PC-3 (cell line): ENCODE measurements at regions not wholly inside any gene's neighbourhood (a gene's known extent, or its start where the extent isn't known, plus 50 kb on each side); places are given as distances from the start of the nearest gene placed in this dataset.
"Not testable (repeated sequence)": the region's sequence is repeated elsewhere in the genome, so short reads cannot be mapped to it uniquely, and the experiment has no call there.

Experiments
- ATAC-seq: fragments of 200-7000 bp; cut with Tn5 transposase; 2 replicates; pipeline ENCODE4 v1.9.1; 2020; ENCODE audit warnings: mild to moderate bottlenecking, moderate library complexity
- BruUV-seq: library from RNA; stranded (reverse); fragments of 400-500 nt; replicated peaks from 2 replicates; lab custom pipeline; 2021; lab: Mats Ljungman, UMichigan
- CTCF ChIA-PET: fragments of 300-600 bp; sonication (Branson Sonifier 250); formaldehyde crosslinking; loops from one replicate; lab custom pipeline; 2022; ENCODE audit warnings: antibody characterized with exemption; lab: Charles Lee
- POLR2A ChIA-PET: fragments of 300-600 bp; sonication (Branson Sonifier 250); formaldehyde crosslinking; loops from one replicate; lab custom pipeline; 2022; ENCODE audit warnings: antibody characterized with exemption; ENCODE audit not compliant: unreplicated experiment; lab: Charles Lee
- DNase-seq: peaks from one replicate; pipeline ENCODE4 v3.0.0-alpha.2; 2015
- H2AFZ ChIP-seq: fragments of 300-600 bp; sonication (generic); 2 replicates; pipeline ENCODE4 v1.6.0; 2016; ENCODE audit warnings: antibody characterized with exemption, low read length
- H3F3A ChIP-seq: fragments of 300-600 bp; sonication (generic); one replicate; pipeline ENCODE4 v1.6.0; 2017; ENCODE audit warnings: antibody characterized with exemption, low read length, control low read depth, mild to moderate bottlenecking; ENCODE audit not compliant: unreplicated experiment
- H3K27ac ChIP-seq: fragments of 300-600 bp; sonication (generic); 2 replicates; pipeline ENCODE4 v1.5.1; 2016; ENCODE audit warnings: mild to moderate bottlenecking, low read length
- H3K27me3 ChIP-seq: fragments of 300-600 bp; sonication (generic); 2 replicates; pipeline ENCODE4 v1.6.1; 2016; ENCODE audit warnings: low read length, mixed read lengths
- H3K36me3 ChIP-seq: fragments of 300-600 bp; sonication (generic); 2 replicates; pipeline ENCODE4 v1.6.1; 2016; ENCODE audit warnings: low read depth, mixed run types, low read length, mixed read lengths
- H3K4me1 ChIP-seq: fragments of 300-600 bp; sonication (generic); 2 replicates; pipeline ENCODE4 v1.5.1; 2016; ENCODE audit warnings: low read length; ENCODE audit not compliant: insufficient read depth
- H3K4me2 ChIP-seq: fragments of 300-600 bp; sonication (generic); 2 replicates; pipeline ENCODE4 v1.6.0; 2016; ENCODE audit warnings: low read length
- H3K4me3 ChIP-seq: fragments of 300-600 bp; sonication (generic); 2 replicates; pipeline ENCODE4 v1.5.1; 2016; ENCODE audit warnings: mild to moderate bottlenecking, low read length, mixed read lengths
- H3K79me2 ChIP-seq: fragments of 300-600 bp; sonication (generic); 2 replicates; pipeline ENCODE4 v1.6.1; 2017; ENCODE audit warnings: low read length, mixed read lengths
- H3K9ac ChIP-seq: fragments of 300-600 bp; sonication (generic); 2 replicates; pipeline ENCODE4 v1.6.0; 2016; ENCODE audit warnings: mild to moderate bottlenecking, low read length
- H3K9me2 ChIP-seq: fragments of 300-600 bp; sonication (generic); replicated peaks from 2 replicates; pipeline ENCODE4 v1.6.1; 2016; ENCODE audit warnings: mixed run types, low read length, mixed read lengths
- H3K9me3 ChIP-seq: fragments of 300-600 bp; sonication (generic); 2 replicates; pipeline ENCODE4 v1.6.1; 2016; ENCODE audit warnings: low read length, mixed read lengths
- H4K20me1 ChIP-seq: fragments of 300-600 bp; sonication (generic); 2 replicates; pipeline ENCODE4 v1.6.1; 2016; ENCODE audit warnings: low read length, mixed read lengths
- EZH2 ChIP-seq: fragments of 300-600 bp; sonication (generic); IDR thresholded peaks from one replicate; pipeline ENCODE4 v1.6.1; 2017; ENCODE audit warnings: antibody characterized with exemption, mild to moderate bottlenecking, low read length; ENCODE audit not compliant: unreplicated experiment
- EZH2phosphoT487 ChIP-seq: fragments of 300-600 bp; sonication (generic); IDR thresholded peaks from 2 replicates; pipeline ENCODE4 v1.6.1; 2018; ENCODE audit warnings: mild to moderate bottlenecking, antibody characterized with exemption, low read length, borderline replicate concordance
- intact Hi-C: fragments of 100-400 bp; cut with micrococcal nuclease; formaldehyde crosslinking; loops from 2 replicates; pipeline ENCODE4 v1.9.0; 2023
- TF ChIP-seq, protein P1 (sequence below): fragments of 300-600 bp; sonication (generic); conservative IDR thresholded peaks from 2 replicates; pipeline ENCODE4 v1.5.1; 2017; ENCODE audit warnings: antibody characterized with exemption, low read depth, mild to moderate bottlenecking, low read length

- intact Hi-C loops: no loop called here
- POLR2A ChIA-PET: no interaction called here
- no peak for ATAC-seq
Observed at GRCh38 chr6:155861821-155862220, 406.2 kb upstream of the NOX3 start.

DNA sequence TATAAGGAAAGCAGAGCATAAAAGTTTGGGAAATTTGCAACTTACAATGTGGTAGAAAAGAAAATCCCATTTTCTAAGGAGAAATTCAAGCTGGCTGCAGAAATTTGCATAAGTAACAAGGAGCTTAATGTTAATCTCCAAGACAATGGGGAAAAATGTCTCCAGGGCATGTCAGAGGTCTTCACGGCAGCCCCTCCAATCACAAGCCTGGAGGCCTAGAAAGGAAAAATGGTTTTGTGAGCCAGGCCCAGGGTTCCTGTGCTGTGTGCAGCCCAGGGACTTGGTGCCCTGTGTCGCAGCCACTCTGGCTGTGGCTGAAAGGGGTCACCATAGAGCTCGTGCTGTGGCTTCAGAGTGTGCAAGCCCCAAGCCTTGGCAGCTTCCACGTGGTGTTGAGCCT is 403.3 kb upstream of the NOX3 start:
- H4K20me1 ChIP-seq, H3K27ac ChIP-seq, H2AFZ ChIP-seq, intact Hi-C loops, POLR2A ChIA-PET, BruUV-seq, H3K79me2 ChIP-seq, H3K9me3 ChIP-seq, ATAC-seq, H3K36me3 ChIP-seq, H3K4me2 ChIP-seq, H3K9ac ChIP-seq, H3K4me1 ChIP-seq, DNase-seq, CTCF ChIA-PET, H3K4me3 ChIP-seq, H3K27me3 ChIP-seq, H3F3A ChIP-seq, H3K9me2 ChIP-seq: not testable (repeated sequence)

More at GRCh38 chr6:155861821-155862220, 406.2 kb upstream of the NOX3 start:
- H3K79me2 ChIP-seq: no peaks in the 10 kb centered on the region
- no peaks in the 10 kb centered on the region for H3K27me3 ChIP-seq
- DNase-seq: no peak
- no peak overlapping the region for H3K4me2 ChIP-seq
- CTCF ChIA-PET: no interaction called here
- no peaks in the 10 kb centered on the region for H3K36me3 ChIP-seq
- no peaks in the 10 kb centered on the region for H3K9me2 ChIP-seq
- H2AFZ ChIP-seq: no peak overlapping the region
- H3K27ac ChIP-seq: no peak overlapping the region
- H3K4me1 ChIP-seq: no peaks in the 10 kb centered on the region
- no peaks in the 10 kb centered on the region for H3F3A ChIP-seq
- no peaks in the 10 kb centered on the region for H3K9me3 ChIP-seq
- no peaks in the 10 kb centered on the region for H4K20me1 ChIP-seq
- TF ChIP-seq EZH2phosphoT487 (no peak), EZH2 (no peak)
- TF ChIP-seq, protein P1, sequence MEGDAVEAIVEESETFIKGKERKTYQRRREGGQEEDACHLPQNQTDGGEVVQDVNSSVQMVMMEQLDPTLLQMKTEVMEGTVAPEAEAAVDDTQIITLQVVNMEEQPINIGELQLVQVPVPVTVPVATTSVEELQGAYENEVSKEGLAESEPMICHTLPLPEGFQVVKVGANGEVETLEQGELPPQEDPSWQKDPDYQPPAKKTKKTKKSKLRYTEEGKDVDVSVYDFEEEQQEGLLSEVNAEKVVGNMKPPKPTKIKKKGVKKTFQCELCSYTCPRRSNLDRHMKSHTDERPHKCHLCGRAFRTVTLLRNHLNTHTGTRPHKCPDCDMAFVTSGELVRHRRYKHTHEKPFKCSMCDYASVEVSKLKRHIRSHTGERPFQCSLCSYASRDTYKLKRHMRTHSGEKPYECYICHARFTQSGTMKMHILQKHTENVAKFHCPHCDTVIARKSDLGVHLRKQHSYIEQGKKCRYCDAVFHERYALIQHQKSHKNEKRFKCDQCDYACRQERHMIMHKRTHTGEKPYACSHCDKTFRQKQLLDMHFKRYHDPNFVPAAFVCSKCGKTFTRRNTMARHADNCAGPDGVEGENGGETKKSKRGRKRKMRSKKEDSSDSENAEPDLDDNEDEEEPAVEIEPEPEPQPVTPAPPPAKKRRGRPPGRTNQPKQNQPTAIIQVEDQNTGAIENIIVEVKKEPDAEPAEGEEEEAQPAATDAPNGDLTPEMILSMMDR: no peak
- no TSS peak for BruUV-seq
- H3K9ac ChIP-seq: no peak overlapping the region
- no peak overlapping the region for H3K4me3 ChIP-seq

DNA sequence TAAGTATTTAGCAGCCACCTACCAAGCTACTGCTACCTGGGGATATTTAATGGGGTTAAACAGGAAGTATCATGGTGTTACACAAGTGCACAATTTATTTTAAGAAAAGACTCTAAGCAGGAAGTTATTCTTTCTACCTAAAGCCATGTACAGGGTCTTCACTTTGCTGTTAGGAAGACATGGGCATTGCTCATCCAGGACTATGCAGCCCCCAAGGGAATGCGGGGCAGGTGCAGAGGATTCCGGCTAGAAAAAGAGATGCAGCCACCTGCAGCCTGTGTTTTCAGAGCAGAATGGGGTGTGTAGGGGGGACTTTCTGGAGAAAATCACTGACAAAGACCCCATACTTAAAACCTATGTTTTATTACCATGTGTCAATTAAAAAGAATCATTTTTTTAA is 399.1 kb upstream of the NOX3 start:
- ChIA-PET CTCF (no interaction called here), POLR2A (no interaction called here)
- Histone ChIP-seq H3K36me3 (no peaks in the 10 kb centered on the region), H3K27ac (no peak overlapping the region), H3K9ac (no peak overlapping the region), H3K79me2 (no peaks in the 10 kb centered on the region), H3K27me3 (no peaks in the 10 kb centered on the region), H3K9me3 (no peaks in the 10 kb centered on the region), H3F3A (peaks cover 5% of the 10 kb centered on the region), H3K4me2 (no peak overlapping the region), H3K4me1 (peaks cover 19% of the 10 kb centered on the region), H4K20me1 (no peaks in the 10 kb centered on the region), H2AFZ (no peak overlapping the region), H3K4me3 (no peak overlapping the region), H3K9me2 (no peaks in the 10 kb centered on the region)
- ATAC-seq: no peak
- BruUV-seq: no TSS peak
- no peak for DNase-seq
- intact Hi-C loops: no loop called here
- TF ChIP-seq EZH2: no peak
- TF ChIP-seq, protein P1: no peak
- TF ChIP-seq EZH2phosphoT487: no peak
